GM12801 (cell line): ENCODE measurements at regions not wholly inside any gene's neighbourhood (a gene's known extent, or its start where the extent isn't known, plus 50 kb on each side); places are given as distances from the start of the nearest gene placed in this dataset.

Experiments used
- TF ChIP-seq, protein P1 (sequence below): IDR thresholded peaks from one replicate; pipeline ENCODE4 v1.5.1; 2011; ENCODE audit warnings: control low read depth; ENCODE audit not compliant: insufficient read length; ENCODE audit errors: extremely low read depth

DNA sequence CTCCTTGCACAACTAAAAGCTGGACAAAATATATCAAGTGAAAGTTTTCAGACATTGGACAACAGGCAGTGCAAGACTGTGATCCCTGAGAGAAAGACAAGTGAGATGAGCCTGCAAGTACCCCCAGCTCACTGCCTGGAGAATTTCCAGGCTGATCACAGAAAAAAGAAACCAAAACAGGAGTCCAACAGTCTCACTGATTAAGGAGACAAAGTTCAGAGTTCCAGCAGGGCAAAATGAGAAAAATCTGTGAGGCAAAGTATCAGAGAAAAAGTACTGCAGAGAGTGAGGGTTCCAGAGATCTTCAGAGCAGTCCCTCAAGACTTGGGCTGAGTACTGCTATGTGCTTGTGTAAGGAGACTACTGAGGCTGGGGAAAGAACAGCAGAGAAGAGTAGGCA, 56.0 kb upstream of the PRSS3 start:
- TF ChIP-seq, protein P1, sequence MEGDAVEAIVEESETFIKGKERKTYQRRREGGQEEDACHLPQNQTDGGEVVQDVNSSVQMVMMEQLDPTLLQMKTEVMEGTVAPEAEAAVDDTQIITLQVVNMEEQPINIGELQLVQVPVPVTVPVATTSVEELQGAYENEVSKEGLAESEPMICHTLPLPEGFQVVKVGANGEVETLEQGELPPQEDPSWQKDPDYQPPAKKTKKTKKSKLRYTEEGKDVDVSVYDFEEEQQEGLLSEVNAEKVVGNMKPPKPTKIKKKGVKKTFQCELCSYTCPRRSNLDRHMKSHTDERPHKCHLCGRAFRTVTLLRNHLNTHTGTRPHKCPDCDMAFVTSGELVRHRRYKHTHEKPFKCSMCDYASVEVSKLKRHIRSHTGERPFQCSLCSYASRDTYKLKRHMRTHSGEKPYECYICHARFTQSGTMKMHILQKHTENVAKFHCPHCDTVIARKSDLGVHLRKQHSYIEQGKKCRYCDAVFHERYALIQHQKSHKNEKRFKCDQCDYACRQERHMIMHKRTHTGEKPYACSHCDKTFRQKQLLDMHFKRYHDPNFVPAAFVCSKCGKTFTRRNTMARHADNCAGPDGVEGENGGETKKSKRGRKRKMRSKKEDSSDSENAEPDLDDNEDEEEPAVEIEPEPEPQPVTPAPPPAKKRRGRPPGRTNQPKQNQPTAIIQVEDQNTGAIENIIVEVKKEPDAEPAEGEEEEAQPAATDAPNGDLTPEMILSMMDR: no peak

DNA sequence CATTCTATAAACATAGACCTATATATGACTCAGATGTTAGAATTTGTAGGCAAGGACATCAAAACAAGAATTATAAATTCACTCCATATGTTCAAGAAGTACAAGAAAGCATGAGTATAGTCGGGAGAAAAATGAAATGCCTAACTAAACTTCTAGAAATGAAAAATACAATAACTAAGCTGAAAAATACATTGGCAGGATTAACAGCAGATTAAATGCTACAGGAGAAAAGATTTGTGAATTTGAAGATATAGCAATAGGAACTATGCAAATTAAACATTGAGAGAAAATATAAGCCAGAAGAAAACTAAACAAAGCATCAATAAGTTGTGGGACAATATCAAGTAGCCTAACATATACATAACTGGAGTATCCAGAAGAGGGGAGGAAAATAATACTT, 55.3 kb upstream of the PRSS3 start:
- TF ChIP-seq, protein P1: no peak

GRCh38 chr9:33742051-33742450, 53.3 kb upstream of the PRSS3 start:
- TF ChIP-seq, protein P1: no peak

GRCh38 chr9:33742519-33742918, 52.8 kb upstream of the PRSS3 start:
- TF ChIP-seq, protein P1: no peak
